H1 (cell line): ENCODE measurements at regions not wholly inside any gene's neighbourhood (a gene's known extent, or its start where the extent isn't known, plus 50 kb on each side); places are given as distances from the start of the nearest gene placed in this dataset.

Source experiments
- CTCF ChIA-PET: fragments of 300-600 bp; sonication (Branson Sonifier 250); formaldehyde crosslinking; loops from one replicate; lab custom pipeline; 2021; ENCODE audit not compliant: partially characterized antibody; lab: Charles Lee
- POLR2A ChIA-PET: fragments of 300-600 bp; sonication (Branson Sonifier 250); formaldehyde crosslinking; loops from one replicate; lab custom pipeline; 2021; ENCODE audit warnings: inconsistent platforms; ENCODE audit not compliant: partially characterized antibody; lab: Charles Lee
- DNase-seq, 2 experiments: peaks; one replicate each; pipeline versions ENCODE4 v3.0.0 to v3.0.0-alpha.2; 2010 to 2022; ENCODE audit warnings: low spot score in 2 of 2, low read depth in 1 of 2, mixed read lengths in 1 of 2
- FAIRE-seq: peaks from 2 replicates; lab custom pipeline; 2011; peaks lifted over from hg19 to GRCh38; lab: Jason Lieb, UNC
- H2AFZ ChIP-seq: 2 replicates; pipeline ENCODE4 v1.8.1; 2012; ENCODE audit warnings: low read length, inconsistent platforms
- H2AK5ac ChIP-seq: 2 replicates; pipeline ENCODE4 v1.6.1; 2013; ENCODE audit warnings: low read depth, low read length
- H2BK120ac ChIP-seq: replicated peaks from 2 replicates; pipeline ENCODE3; 2013; ENCODE audit warnings: low read depth, low read length, inconsistent platforms
- H2BK12ac ChIP-seq: 2 replicates; pipeline ENCODE4 v1.6.1; 2013; ENCODE audit warnings: low read depth, low read length
- H2BK15ac ChIP-seq: 2 replicates; pipeline ENCODE4 v1.6.1; 2013; ENCODE audit warnings: low read length
- H2BK20ac ChIP-seq: 2 replicates; pipeline ENCODE4 v1.6.1; 2013; ENCODE audit warnings: low read length
- H2BK5ac ChIP-seq: 2 replicates; pipeline ENCODE4 v1.6.1; 2013; ENCODE audit warnings: low read depth, low read length
- H3K14ac ChIP-seq: 2 replicates; pipeline ENCODE4 v1.6.1; 2013; ENCODE audit warnings: inconsistent platforms; ENCODE audit not compliant: insufficient read length
- H3K18ac ChIP-seq: 2 replicates; pipeline ENCODE4 v1.6.1; 2013; ENCODE audit warnings: low read length; ENCODE audit errors: extremely low read depth
- H3K23ac ChIP-seq: 2 replicates; pipeline ENCODE4 v1.6.1; 2013; ENCODE audit warnings: inconsistent platforms; ENCODE audit not compliant: insufficient read length
- H3K23me2 ChIP-seq: 2 replicates; pipeline ENCODE4 v1.6.1; 2013; ENCODE audit warnings: low read depth, low read length
- H3K27ac ChIP-seq: 2 replicates; pipeline ENCODE4 v1.6.1; 2011; ENCODE audit warnings: low read depth, low read length, inconsistent platforms
- H3K27me3 ChIP-seq, 4 experiments: replicated peaks in 1 of 4; 1 replicate in 1 of 4; 2 replicates in 3 of 4; pipeline versions ENCODE4 v1.6.1 to v1.8.1; 2011 to 2013; ENCODE audit warnings: low read length in 3 of 4, mild to moderate bottlenecking in 3 of 4, inconsistent platforms in 2 of 4, mixed read lengths in 2 of 4, moderate library complexity in 1 of 4; ENCODE audit not compliant: control insufficient read depth in 3 of 4, insufficient read depth in 3 of 4; ENCODE audit errors: extremely low read depth in 1 of 4
- H3K36me3 ChIP-seq, 4 experiments: 2 replicates each; pipeline versions ENCODE4 v1.6.1 to v1.8.1; 2011 to 2013; ENCODE audit warnings: mild to moderate bottlenecking in 4 of 4, low read length in 3 of 4, moderate library complexity in 2 of 4, control low read depth in 1 of 4, inconsistent platforms in 1 of 4; ENCODE audit not compliant: insufficient read depth in 4 of 4, control insufficient read depth in 2 of 4
- H3K4ac ChIP-seq: replicated peaks from 2 replicates; pipeline ENCODE3; 2013; ENCODE audit warnings: low read length, low read depth, mixed read lengths, inconsistent platforms; ENCODE audit not compliant: insufficient read length
- H3K4me1 ChIP-seq, 4 experiments: replicated peaks in 1 of 4; 1 replicate in 1 of 4; 2 replicates in 3 of 4; pipeline versions ENCODE4 v1.6.1 to v1.8.1; 2011 to 2013; ENCODE audit warnings: low read length in 3 of 4, inconsistent platforms in 2 of 4, mixed read lengths in 1 of 4; ENCODE audit not compliant: insufficient read depth in 4 of 4, control insufficient read depth in 3 of 4
- H3K4me2 ChIP-seq, 2 experiments: 2 replicates each; pipeline versions ENCODE4 v1.6.1 to v1.8.1; 2011 to 2013; ENCODE audit warnings: low read depth in 2 of 2, low read length in 2 of 2, control low read depth in 1 of 2, inconsistent platforms in 1 of 2, mild to moderate bottlenecking in 1 of 2; ENCODE audit not compliant: insufficient read depth in 1 of 2
- H3K4me3 ChIP-seq, 4 experiments: fragments of 200-600, 300-600 bp in 1 of 4; sonication (generic), shearing (Covaris generic), sonication (Bioruptor Twin) in 1 of 4; 2 replicates each; pipeline versions ENCODE4 v1.5.1 to v1.8.1; 2011 to 2016; ENCODE audit warnings: low read length in 4 of 4, low read depth in 3 of 4, control low read depth in 2 of 4, inconsistent platforms in 2 of 4, mild to moderate bottlenecking in 2 of 4, mixed read lengths in 1 of 4, moderate library complexity in 1 of 4; ENCODE audit not compliant: insufficient read depth in 2 of 4; ENCODE audit errors: extremely low read depth in 1 of 4
- H3K56ac ChIP-seq: replicated peaks from 2 replicates; pipeline ENCODE3; 2013; ENCODE audit warnings: low read depth, mild to moderate bottlenecking, mixed read lengths, low read length, inconsistent platforms; ENCODE audit not compliant: insufficient read length
- H3K79me1 ChIP-seq: 2 replicates; pipeline ENCODE4 v1.6.1; 2013; ENCODE audit warnings: low read depth, low read length, control low read depth
- H3K79me2 ChIP-seq, 2 experiments: 2 replicates each; pipeline versions ENCODE4 v1.6.1 to v1.8.1; 2012 to 2013; ENCODE audit warnings: low read length in 2 of 2, mild to moderate bottlenecking in 2 of 2, inconsistent platforms in 1 of 2; ENCODE audit not compliant: insufficient read depth in 2 of 2, control insufficient read depth in 1 of 2
- H3K9ac ChIP-seq, 4 experiments: replicated peaks in 1 of 4; 1 replicate in 1 of 4; 2 replicates in 3 of 4; pipeline versions ENCODE4 v1.6.1 to v1.8.1; 2011 to 2013; ENCODE audit warnings: low read depth in 3 of 4, low read length in 3 of 4, control low read depth in 2 of 4, mild to moderate bottlenecking in 2 of 4, moderate library complexity in 2 of 4, inconsistent platforms in 1 of 4; ENCODE audit errors: extremely low read depth in 1 of 4
- H3K9me3 ChIP-seq, 2 experiments: 2 replicates each; pipeline versions ENCODE4 v1.6.1 to v1.8.1; 2012 to 2013; ENCODE audit warnings: mild to moderate bottlenecking in 2 of 2, moderate library complexity in 2 of 2, control low read depth in 1 of 2, inconsistent platforms in 1 of 2, low read depth in 1 of 2, low read length in 1 of 2, mixed read lengths in 1 of 2; ENCODE audit not compliant: insufficient read depth in 2 of 2
- H4K20me1 ChIP-seq, 2 experiments: replicated peaks in 1 of 2; 2 replicates each; pipeline versions ENCODE3 to v1.8.1; 2011 to 2013; ENCODE audit warnings: inconsistent platforms in 2 of 2, low read length in 2 of 2, mild to moderate bottlenecking in 1 of 2; ENCODE audit not compliant: insufficient read depth in 2 of 2, control insufficient read depth in 1 of 2
- H4K5ac ChIP-seq: 2 replicates; pipeline ENCODE4 v1.6.1; 2013; ENCODE audit warnings: low read length, low read depth, mixed read lengths, inconsistent platforms; ENCODE audit not compliant: insufficient read length
- H4K8ac ChIP-seq: 2 replicates; pipeline ENCODE4 v1.8.0; 2013; ENCODE audit warnings: mild to moderate bottlenecking, moderate library complexity, low read length, inconsistent platforms; ENCODE audit not compliant: insufficient read depth; ENCODE audit errors: extremely low read depth
- H4K91ac ChIP-seq: replicated peaks from 2 replicates; pipeline ENCODE3; 2013; ENCODE audit warnings: low read length, mixed read lengths, inconsistent platforms; ENCODE audit not compliant: insufficient read length
- CEBPB ChIP-seq: IDR thresholded peaks from 2 replicates; pipeline ENCODE4 v1.6.1; 2012; ENCODE audit warnings: low read depth, low read length
- CREB1 ChIP-seq: IDR thresholded peaks from 2 replicates; pipeline ENCODE4 v1.6.1; 2012; ENCODE audit warnings: inconsistent platforms
- CTBP2 ChIP-seq: IDR thresholded peaks from 2 replicates; pipeline ENCODE4 v1.7.0; 2011; ENCODE audit warnings: borderline replicate concordance, mild to moderate bottlenecking, moderate library complexity, mixed read lengths, low read length; ENCODE audit not compliant: insufficient read depth, insufficient read length
- NANOG ChIP-seq: IDR thresholded peaks from 2 replicates; pipeline ENCODE4 v1.6.1; 2011; ENCODE audit warnings: low read length, low read depth, mild to moderate bottlenecking, inconsistent platforms; ENCODE audit not compliant: insufficient read depth, poor library complexity, severe bottlenecking
- NRF1 ChIP-seq: IDR thresholded peaks from 2 replicates; pipeline ENCODE4 v1.6.1; 2011; ENCODE audit warnings: mild to moderate bottlenecking, low read depth, low read length, improper control_type of control experiment
- RBBP5 ChIP-seq: IDR thresholded peaks from 2 replicates; pipeline ENCODE4 v1.7.1; 2012; ENCODE audit warnings: low read depth, mild to moderate bottlenecking, inconsistent platforms, low read length, moderate library complexity, borderline replicate concordance
- RNF2 ChIP-seq: fragments of 200-900, 300-1000 bp; sonication (generic); IDR thresholded peaks from 2 replicates; pipeline ENCODE4 v1.7.1; 2016; ENCODE audit warnings: borderline replicate concordance, low read depth, mild to moderate bottlenecking, antibody characterized with exemption, low read length; ENCODE audit not compliant: poor library complexity, severe bottlenecking; ENCODE audit errors: missing control alignments
- SIX5 ChIP-seq: IDR thresholded peaks from 2 replicates; pipeline ENCODE4 v1.6.1; 2011; ENCODE audit warnings: mild to moderate bottlenecking, low read depth, low read length
- SP4 ChIP-seq: IDR thresholded peaks from 2 replicates; pipeline ENCODE4 v1.6.1; 2012; ENCODE audit warnings: low read length, inconsistent platforms
- SRF ChIP-seq: IDR thresholded peaks from 2 replicates; pipeline ENCODE4 v1.6.1; 2011; ENCODE audit warnings: mild to moderate bottlenecking, low read depth, low read length, moderate library complexity
- SUZ12 ChIP-seq: fragments of 200-600 bp; sonication (generic); IDR thresholded peaks from 2 replicates; pipeline ENCODE4 v1.6.1; 2012; ENCODE audit warnings: mild to moderate bottlenecking, inconsistent platforms, low read length, moderate library complexity, mixed read lengths
- USF2 ChIP-seq: IDR thresholded peaks from 2 replicates; pipeline ENCODE4 v1.6.1; 2011; ENCODE audit warnings: low read length, improper control_type of control experiment
- WGBS, 2 experiments: shearing (Covaris generic) in 1 of 2; methylation state at CpG; one replicate each; pipeline versions ENCODE4 v1.1.6 to v1.1.7; 2013 to 2015; ENCODE audit warnings: low lambda C conversion rate in 2 of 2, mixed read lengths in 2 of 2, inconsistent platforms in 1 of 2, low coverage in 1 of 2, missing lambda C conversion rate in 1 of 2; ENCODE audit not compliant: insufficient replicate concordance in 2 of 2, insufficient coverage in 1 of 2, insufficient read length in 1 of 2; ENCODE audit errors: extremely low coverage in 1 of 2, missing lambda C conversion rate in 1 of 2; 5-methylcytosine and 5-hydroxymethylcytosine counted together

- H3K9ac ChIP-seq: no peak overlapping the region
- TF ChIP-seq CEBPB (no peak), SP4 (no peak), RNF2 (no peak), SUZ12 (no peak), CTBP2 (no peak), USF2 (no peak), NANOG (no peak), SIX5 (no peak), CREB1 (no peak), NRF1 (no peak), RBBP5 (no peak), SRF (no peak)
Observed at GRCh38 chr16:35298460-35299243, 1839.2 kb downstream of the TP53TG3F start.

More at GRCh38 chr16:35298460-35299243, 1839.2 kb downstream of the TP53TG3F start:
- no peaks in the 10 kb centered on the region for H3K4me1 ChIP-seq
- no peak overlapping the region for H2BK120ac ChIP-seq
- H2BK20ac ChIP-seq: no peak overlapping the region
- H3K23ac ChIP-seq: no peak overlapping the region
- H3K27me3 ChIP-seq: no peaks in the 10 kb centered on the region
- H4K91ac ChIP-seq: no peak overlapping the region
- no peaks in the 10 kb centered on the region for H3K79me1 ChIP-seq
- no peak overlapping the region for H2AFZ ChIP-seq
- DNase-seq (no peak), FAIRE-seq (no peak)
- H3K27ac ChIP-seq: no peak overlapping the region
- H3K23me2 ChIP-seq: no peaks in the 10 kb centered on the region
- no peak overlapping the region for H2BK5ac ChIP-seq
- H4K20me1 ChIP-seq: no peaks in the 10 kb centered on the region
- 56% methylated on average over 2 of the region's 2 CpGs; no CpG with 5 or more reads in 1 of the 2 experiments for WGBS, 2 experiments
- H2AK5ac ChIP-seq: no peak overlapping the region
- H3K14ac ChIP-seq: no peak overlapping the region
- H2BK12ac ChIP-seq: no peak overlapping the region
- no peak overlapping the region for H3K18ac ChIP-seq
- no peak overlapping the region for H4K5ac ChIP-seq
- no peak overlapping the region for H3K4me3 ChIP-seq
- ChIA-PET CTCF (no interaction called here), POLR2A (no interaction called here)
- peaks cover 71 to 94% of the 10 kb centered on the region in 2 experiments for H3K9me3 ChIP-seq
- H2BK15ac ChIP-seq: no peak overlapping the region
- H3K36me3 ChIP-seq: no peaks in the 10 kb centered on the region; a peak in 1 of 8 replicates
- no peak overlapping the region for H3K4me2 ChIP-seq
- H4K8ac ChIP-seq: no peak overlapping the region
- H3K56ac ChIP-seq: no peak overlapping the region
- no peak overlapping the region for H3K4ac ChIP-seq
- no peaks in the 10 kb centered on the region for H3K79me2 ChIP-seq
